T-cell (primary cell): ENCODE measurements at regions not wholly inside any gene's neighbourhood (a gene's known extent, or its start where the extent isn't known, plus 50 kb on each side); places are given as distances from the start of the nearest gene placed in this dataset.

Source experiments
- ATAC-seq, 4 experiments: fragments of 200-7000 bp in 3 of 4; fragments of 150-1000 bp in 1 of 4; cut with Tn5 transposase; replicated peaks in 1 of 4; 1 replicate in 3 of 4; 2 replicates in 1 of 4; pipeline ENCODE4 v1.10.0; 2021; ENCODE audit warnings: moderate library complexity in 3 of 4, mild to moderate bottlenecking in 2 of 4, moderate number of reproducible peaks in 1 of 4
- CTCF ChIA-PET, 2 donors: fragments of 300-600 bp; sonication (Branson Sonifier 250); formaldehyde crosslinking; loops; one replicate each; lab custom pipeline; 2022; ENCODE audit warnings: antibody characterized with exemption in 2 of 2; lab: Charles Lee
- POLR2A ChIA-PET, 2 donors: fragments of 300-600 bp; sonication (Branson Sonifier 250); formaldehyde crosslinking; loops; one replicate each; lab custom pipeline; 2022; ENCODE audit warnings: antibody characterized with exemption in 2 of 2; lab: Charles Lee
- DNase-seq, 35 experiments: peaks; one replicate each; pipeline versions ENCODE4 v3.0.0 to v3.0.0-alpha.2; 2013 to 2023
- H3K27ac ChIP-seq: one replicate; pipeline ENCODE4 v1.5.1; 2013; ENCODE audit warnings: low read length
- H3K27me3 ChIP-seq, 2 experiments: replicated peaks in 1 of 2; 1 replicate in 1 of 2; 2 replicates in 1 of 2; pipeline versions ENCODE4 v1.6.1 to v1.7.0; 2013; ENCODE audit warnings: low read length in 1 of 2, mixed read lengths in 1 of 2; ENCODE audit not compliant: control insufficient read depth in 2 of 2, insufficient read depth in 2 of 2; ENCODE audit errors: extremely low read depth in 1 of 2
- H3K36me3 ChIP-seq, 2 donors: 1 replicate in 1 of 2; 2 replicates in 1 of 2; pipeline versions ENCODE4 v1.6.1 to v1.7.0; 2013; ENCODE audit warnings: low read length in 1 of 2; ENCODE audit not compliant: control insufficient read depth in 2 of 2, insufficient read depth in 1 of 2; ENCODE audit errors: extremely low read depth in 1 of 2
- H3K4me1 ChIP-seq, 2 experiments: 1 replicate in 1 of 2; 2 replicates in 1 of 2; pipeline versions ENCODE4 v1.6.1 to v1.7.0; 2013; ENCODE audit warnings: low read length in 2 of 2, mixed read lengths in 1 of 2; ENCODE audit not compliant: insufficient read depth in 2 of 2, control insufficient read depth in 1 of 2; ENCODE audit errors: extremely low read depth in 1 of 2
- H3K4me3 ChIP-seq, 2 donors: 1 replicate in 1 of 2; 2 replicates in 1 of 2; pipeline versions ENCODE4 v1.5.1 to v1.7.0; 2013; ENCODE audit warnings: mild to moderate bottlenecking in 2 of 2, low read length in 1 of 2, moderate library complexity in 1 of 2; ENCODE audit not compliant: control insufficient read depth in 1 of 2; ENCODE audit errors: extremely low read depth in 1 of 2
- H3K9me3 ChIP-seq: 2 replicates; pipeline ENCODE4 v1.7.0; 2013
- H3K27ac Mint-ChIP-seq, 2 donors: one replicate each; pipeline ENCODE4 v1.8.0; 2020 to 2021; ENCODE audit warnings: mild to moderate bottlenecking in 2 of 2, mixed read lengths in 2 of 2
- H3K27me3 Mint-ChIP-seq, 2 donors: one replicate each; pipeline ENCODE4 v1.8.0; 2021 to 2022; ENCODE audit warnings: mixed read lengths in 2 of 2
- H3K36me3 Mint-ChIP-seq: one replicate; pipeline ENCODE4 v1.8.0; 2021; ENCODE audit warnings: mixed read lengths
- H3K4me1 Mint-ChIP-seq, 3 donors: one replicate each; pipeline ENCODE4 v1.8.0; 2020 to 2022; ENCODE audit warnings: mixed read lengths in 3 of 3, mild to moderate bottlenecking in 1 of 3
- H3K4me3 Mint-ChIP-seq, 3 donors: one replicate each; pipeline ENCODE4 v1.8.0; 2020 to 2022; ENCODE audit warnings: mild to moderate bottlenecking in 3 of 3, mixed read lengths in 3 of 3, moderate library complexity in 3 of 3
- H3K9me3 Mint-ChIP-seq, 3 donors: one replicate each; pipeline ENCODE4 v1.8.0; 2020 to 2022; ENCODE audit warnings: mixed read lengths in 3 of 3
- WGBS: methylation state at CpG from one replicate; pipeline ENCODE4 v1.1.5; 2013; ENCODE audit warnings: missing lambda C conversion rate; ENCODE audit not compliant: insufficient coverage; 5-methylcytosine and 5-hydroxymethylcytosine counted together

DNA sequence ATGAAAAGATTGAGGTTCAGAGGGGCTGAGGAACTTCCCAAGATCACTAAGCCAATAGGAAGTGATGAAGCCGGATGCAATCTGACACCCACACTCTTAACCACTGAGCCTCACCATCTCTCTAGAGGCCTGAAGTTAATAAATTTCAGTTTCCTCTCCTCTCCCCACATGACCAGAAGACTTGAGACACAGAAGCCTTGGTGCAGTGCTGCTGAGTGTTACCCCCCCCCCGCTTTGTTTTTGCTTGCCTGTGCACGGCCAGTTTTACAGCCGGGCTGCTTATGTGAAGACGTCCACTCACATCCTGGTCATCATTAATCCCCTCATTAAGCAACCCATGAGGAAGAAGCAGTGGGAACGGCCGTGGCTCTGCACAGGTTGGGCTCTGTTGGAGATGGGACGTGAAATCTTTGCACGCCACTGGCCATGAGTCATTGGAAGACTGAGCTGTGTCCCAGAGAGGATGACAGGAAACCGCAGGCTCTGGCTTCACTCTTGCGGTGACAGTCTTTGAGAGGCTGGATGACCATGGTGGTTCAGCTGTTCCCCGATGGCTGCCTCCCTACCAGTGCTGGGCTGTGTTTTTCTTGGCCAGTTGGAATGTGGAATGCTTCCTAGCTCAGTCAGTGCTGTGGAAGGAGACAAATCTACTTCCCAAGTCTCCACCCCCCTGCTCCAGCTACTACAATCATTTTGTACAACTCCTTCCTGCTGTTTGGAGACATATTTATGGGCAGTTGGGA, 232.6 kb upstream of the LRTM1 start:
- no peaks in the 10 kb centered on the region for H3K36me3 ChIP-seq
- no peak overlapping the region for H3K4me3 Mint-ChIP-seq
- no peaks in the 10 kb centered on the region for H3K36me3 Mint-ChIP-seq
- ATAC-seq, result no peak
- H3K9me3 ChIP-seq, result no peaks in the 10 kb centered on the region
- no peak overlapping the region for H3K4me3 ChIP-seq
- no peaks in the 10 kb centered on the region for H3K27me3 Mint-ChIP-seq
- no peaks in the 10 kb centered on the region for H3K4me1 ChIP-seq
- peaks cover 8 to 10% (median 9%) of the 10 kb centered on the region in 3 donors for H3K9me3 Mint-ChIP-seq
- POLR2A ChIA-PET, result no interaction called here
- DNase-seq, result no peak
- WGBS, result 50% methylated on average over 6 of the region's 12 CpGs
- H3K4me1 Mint-ChIP-seq, result no peaks in the 10 kb centered on the region
- H3K27ac Mint-ChIP-seq, result no peak overlapping the region
- H3K27me3 ChIP-seq, result peaks cover 0 to 4% of the 10 kb centered on the region in 2 experiments
- H3K27ac ChIP-seq, result no peak overlapping the region
- CTCF ChIA-PET, result interaction anchor here in 1 of 2 donors (0.5 kb wide), 1 partner anchor 34 kb away, joined by 6 read pairs; no protein-coding TSS in a partner anchor

- no peaks in the 10 kb centered on the region for H3K4me1 ChIP-seq
- Mint-ChIP-seq H3K27me3 (no peaks in the 10 kb centered on the region), H3K27ac (no peak overlapping the region), H3K4me3 (no peak overlapping the region), H3K36me3 (no peaks in the 10 kb centered on the region), H3K4me1 (no peaks in the 10 kb centered on the region), H3K9me3 (peaks cover 6 to 13% (median 12%) of the 10 kb centered on the region in 3 donors)
- POLR2A ChIA-PET, result no interaction called here
- no peaks in the 10 kb centered on the region for H3K9me3 ChIP-seq
- no peak overlapping the region for H3K4me3 ChIP-seq
- WGBS, result no CpG with 5 or more reads among the region's 2 CpGs
- DNase-seq, result no peak
- no peak for ATAC-seq
- no peaks in the 10 kb centered on the region for H3K36me3 ChIP-seq
- no peak overlapping the region for H3K27ac ChIP-seq
- H3K27me3 ChIP-seq, result peaks cover 0 to 4% of the 10 kb centered on the region in 2 experiments
- CTCF ChIA-PET, result no interaction called here
These were observed 231.9 kb upstream of the LRTM1 start for GRCh38 chr3:55159711-55160110.

DNA sequence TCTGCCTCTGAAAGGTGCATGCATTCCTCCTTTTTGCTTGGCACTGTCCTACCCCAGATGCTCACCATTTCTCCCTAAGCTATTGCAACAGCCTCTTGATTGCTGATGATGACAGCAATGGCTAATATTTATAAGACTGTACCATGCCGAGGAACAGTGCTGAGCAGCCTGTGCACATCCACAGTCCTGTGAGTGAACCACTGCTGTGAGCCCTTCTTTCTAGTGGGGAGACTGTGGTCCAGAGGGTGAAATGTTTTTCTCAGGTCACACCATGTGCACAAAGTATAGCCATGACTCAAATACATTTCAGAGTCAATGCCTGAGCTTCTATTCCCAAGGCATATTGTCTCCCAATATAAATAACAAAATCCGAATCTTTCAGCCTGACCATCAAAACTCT, 231.2 kb upstream of the LRTM1 start:
- Histone ChIP-seq H3K36me3 (no peaks in the 10 kb centered on the region), H3K9me3 (no peaks in the 10 kb centered on the region), H3K27ac (no peak overlapping the region), H3K4me3 (no peak overlapping the region), H3K27me3 (peaks cover 0 to 4% of the 10 kb centered on the region in 2 experiments), H3K4me1 (no peaks in the 10 kb centered on the region)
- no peaks in the 10 kb centered on the region for H3K4me1 Mint-ChIP-seq
- CTCF ChIA-PET, result no interaction called here
- DNase-seq (no peak), ATAC-seq (no peak)
- no peaks in the 10 kb centered on the region for H3K36me3 Mint-ChIP-seq
- no peaks in the 10 kb centered on the region for H3K27me3 Mint-ChIP-seq
- 79% methylated on average over 1 of the region's 2 CpGs for WGBS
- POLR2A ChIA-PET, result no interaction called here
- H3K4me3 Mint-ChIP-seq, result no peak overlapping the region
- H3K27ac Mint-ChIP-seq, result no peak overlapping the region
- peaks cover 6 to 16% (median 12%) of the 10 kb centered on the region in 3 donors for H3K9me3 Mint-ChIP-seq

DNA sequence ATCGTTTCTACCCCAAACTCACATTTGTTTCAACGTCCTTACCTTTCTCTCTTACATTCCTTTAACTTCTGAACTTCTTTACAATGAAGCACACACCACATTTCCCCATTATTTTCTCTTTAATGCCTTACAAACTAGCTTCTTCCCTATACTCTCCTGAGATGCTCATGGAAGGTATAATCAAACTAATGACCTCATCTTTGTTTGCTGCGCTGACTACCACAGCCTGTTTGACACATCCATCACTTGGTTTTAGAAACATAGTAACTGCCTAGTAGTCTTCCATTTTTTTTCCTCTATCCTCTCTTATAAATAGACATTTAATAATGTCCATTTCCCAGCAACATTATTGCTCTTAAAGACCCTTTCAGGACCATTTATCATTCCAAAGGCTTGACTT, 230.5 kb upstream of the LRTM1 start:
- Mint-ChIP-seq H3K4me3 (no peak overlapping the region), H3K27ac (no peak overlapping the region), H3K4me1 (no peaks in the 10 kb centered on the region), H3K27me3 (no peaks in the 10 kb centered on the region), H3K9me3 (peaks cover 4 to 16% (median 12%) of the 10 kb centered on the region in 3 donors), H3K36me3 (no peaks in the 10 kb centered on the region)
- DNase-seq (no peak), ATAC-seq (no peak)
- Histone ChIP-seq H3K4me1 (no peaks in the 10 kb centered on the region), H3K4me3 (no peak overlapping the region), H3K27me3 (peaks cover 0 to 4% of the 10 kb centered on the region in 2 experiments), H3K36me3 (no peaks in the 10 kb centered on the region), H3K27ac (no peak overlapping the region), H3K9me3 (no peaks in the 10 kb centered on the region)
- WGBS, result 42% methylated on average over 3 of the region's 3 CpGs
- POLR2A ChIA-PET, result no interaction called here
- CTCF ChIA-PET, result no interaction called here

- H3K9me3 Mint-ChIP-seq, result peaks cover 2 to 17% (median 12%) of the 10 kb centered on the region in 3 donors
These were observed 229.9 kb upstream of the LRTM1 start for GRCh38 chr3:55157731-55158130.

GRCh38 chr3:55156851-55157650, 229.2 kb upstream of the LRTM1 start:
- H3K27ac ChIP-seq, result no peak overlapping the region
- Mint-ChIP-seq H3K27me3 (no peaks in the 10 kb centered on the region), H3K4me3 (no peak overlapping the region), H3K36me3 (no peaks in the 10 kb centered on the region), H3K27ac (no peak overlapping the region), H3K9me3 (peaks cover 2 to 20% (median 12%) of the 10 kb centered on the region in 3 donors), H3K4me1 (no peaks in the 10 kb centered on the region)
- no peaks in the 10 kb centered on the region for H3K9me3 ChIP-seq
- H3K4me1 ChIP-seq, result no peaks in the 10 kb centered on the region
- no peak overlapping the region for H3K4me3 ChIP-seq
- ChIA-PET CTCF (no interaction called here), POLR2A (no interaction called here)
- H3K27me3 ChIP-seq, result peaks cover 0 to 4% of the 10 kb centered on the region in 2 experiments
- no peak for DNase-seq
- 58% methylated on average over 7 of the region's 9 CpGs for WGBS
- no peaks in the 10 kb centered on the region for H3K36me3 ChIP-seq
- no peak for ATAC-seq

More at GRCh38 chr3:55157731-55158130, 229.9 kb upstream of the LRTM1 start:
- no peaks in the 10 kb centered on the region for H3K4me1 ChIP-seq
- no peaks in the 10 kb centered on the region for H3K9me3 ChIP-seq
- ChIA-PET POLR2A (no interaction called here), CTCF (no interaction called here)
- no peaks in the 10 kb centered on the region for H3K36me3 ChIP-seq
- WGBS, result no CpG with 5 or more reads among the region's 1 CpG
- Mint-ChIP-seq H3K4me1 (no peaks in the 10 kb centered on the region), H3K4me3 (no peak overlapping the region), H3K27me3 (no peaks in the 10 kb centered on the region), H3K27ac (no peak overlapping the region), H3K36me3 (no peaks in the 10 kb centered on the region)
- no peak overlapping the region for H3K27ac ChIP-seq
- ATAC-seq, result no peak
- H3K4me3 ChIP-seq, result no peak overlapping the region
- H3K27me3 ChIP-seq, result peaks cover 0 to 4% of the 10 kb centered on the region in 2 experiments
- DNase-seq, result no peak
